ENCODE measurements at regions not wholly inside any gene's neighbourhood (a gene's known extent, or its start where the extent isn't known, plus 50 kb on each side); places are given as distances from the start of the nearest gene placed in this dataset.

- H3K27me3 ChIP-seq (replicated peaks; ENCODE audit: control insufficient read depth, insufficient read depth, low read length), result no peaks in the 10 kb centered on the region
- ChIA-PET CTCF (interaction anchor here (0.6 to 1.5 kb wide), 14 partner anchors 15 to 477 kb away, joined by 3 to 12 read pairs (median 4); no protein-coding TSS in a partner anchor), POLR2A (interaction anchor here (0.5 to 0.8 kb wide), 2 partner anchors 54 to 168 kb away, joined by 3 to 11 read pairs; no protein-coding TSS in a partner anchor)
- TSS peak; percentile 86 for BruUV-seq (replicated peaks)
- H3K4me3 ChIP-seq (ENCODE audit: low read depth, low read length), result peak overlapping the region; percentile 23
- H3K4me1 ChIP-seq, result peaks cover 7% of the 10 kb centered on the region; the same call in 1 of the 2 replicates
- no peaks in the 10 kb centered on the region for H3K9me3 Mint-ChIP-seq (ENCODE audit: unreplicated experiment)
- peak; percentile 80 to 82 for DNase-seq
- H3K4me1 Mint-ChIP-seq (ENCODE audit: low read depth, unreplicated experiment), result no peaks in the 10 kb centered on the region
- H3K27ac Mint-ChIP-seq (ENCODE audit: unreplicated experiment), result peak overlapping the region; percentile 95
- no peaks in the 10 kb centered on the region for H3K36me3 ChIP-seq (ENCODE audit: control insufficient read depth, insufficient read depth, low read length)
- intact Hi-C loops (cut with micrococcal nuclease; ENCODE audit: unreplicated experiment), result loop anchor here (1.0 to 10.0 kb wide), 3 partner anchors 52 to 258 kb away; partner anchors contain the start of gene SNCA
- H3K27me3 Mint-ChIP-seq (ENCODE audit: insufficient read depth, unreplicated experiment), result no peaks in the 10 kb centered on the region
- peaks cover 6% of the 10 kb centered on the region for H3K36me3 Mint-ChIP-seq (ENCODE audit: insufficient read depth, unreplicated experiment)
- H3K9me3 ChIP-seq, result no peaks in the 10 kb centered on the region
- H3K4me3 Mint-ChIP-seq (ENCODE audit: unreplicated experiment), result peak overlapping the region; percentile 75
- TF ChIP-seq CTCF (IDR thresholded peaks at IDR 0.05; ENCODE audit: insufficient read depth in 1 of 2, low read depth in 1 of 2, low read length in 1 of 2, severe bottlenecking in 1 of 2, unreplicated experiment in 1 of 2), result peak; percentile 76 to 82
Measured at GRCh38 chr4:89640620-89641366, 196.2 kb downstream of the SNCA start.

- H3K27me3 Mint-ChIP-seq (ENCODE audit: insufficient read depth, unreplicated experiment), result no peaks in the 10 kb centered on the region
- Histone ChIP-seq H3K27me3 (replicated peaks; ENCODE audit: control insufficient read depth, insufficient read depth, low read length) (no peaks in the 10 kb centered on the region), H3K9me3 (no peaks in the 10 kb centered on the region), H3K4me1 (peaks cover 7% of the 10 kb centered on the region; the same call in 1 of the 2 replicates), H3K36me3 (ENCODE audit: control insufficient read depth, insufficient read depth, low read length) (no peaks in the 10 kb centered on the region), H3K4me3 (ENCODE audit: low read depth, low read length) (no peak overlapping the region)
- H3K4me1 Mint-ChIP-seq (ENCODE audit: low read depth, unreplicated experiment), result no peaks in the 10 kb centered on the region
- intact Hi-C loops (cut with micrococcal nuclease; ENCODE audit: unreplicated experiment), result no loop called here
- BruUV-seq (replicated peaks), result no TSS peak
- H3K9me3 Mint-ChIP-seq (ENCODE audit: unreplicated experiment), result no peaks in the 10 kb centered on the region
- TF ChIP-seq CTCF (IDR thresholded peaks at IDR 0.05; ENCODE audit: insufficient read depth in 1 of 2, low read depth in 1 of 2, low read length in 1 of 2, severe bottlenecking in 1 of 2, unreplicated experiment in 1 of 2), result no peak
- CTCF ChIA-PET, result no interaction called here
- no peak overlapping the region for H3K4me3 Mint-ChIP-seq (ENCODE audit: unreplicated experiment)
- no peak overlapping the region for H3K27ac Mint-ChIP-seq (ENCODE audit: unreplicated experiment)
- H3K36me3 Mint-ChIP-seq (ENCODE audit: insufficient read depth, unreplicated experiment), result peaks cover 6% of the 10 kb centered on the region
- POLR2A ChIA-PET, result no interaction called here
- no peak for DNase-seq
Measured at GRCh38 chr4:89639395-89639794, 197.6 kb downstream of the SNCA start.

GRCh38 chr4:89625599-89626293, 211.2 kb downstream of the SNCA start:
- Histone ChIP-seq H3K36me3 (ENCODE audit: control insufficient read depth, insufficient read depth, low read length) (no peaks in the 10 kb centered on the region), H3K4me1 (peaks cover 6% of the 10 kb centered on the region; the same call in 1 of the 2 replicates), H3K27me3 (replicated peaks; ENCODE audit: control insufficient read depth, insufficient read depth, low read length) (no peaks in the 10 kb centered on the region), H3K9me3 (no peaks in the 10 kb centered on the region), H3K4me3 (ENCODE audit: low read depth, low read length) (no peak overlapping the region)
- intact Hi-C loops (cut with micrococcal nuclease; ENCODE audit: unreplicated experiment), result no loop called here
- Mint-ChIP-seq H3K4me1 (ENCODE audit: low read depth, unreplicated experiment) (peaks cover 7% of the 10 kb centered on the region), H3K9me3 (ENCODE audit: unreplicated experiment) (no peaks in the 10 kb centered on the region), H3K4me3 (ENCODE audit: unreplicated experiment) (no peak overlapping the region), H3K36me3 (ENCODE audit: insufficient read depth, unreplicated experiment) (no peaks in the 10 kb centered on the region), H3K27ac (ENCODE audit: unreplicated experiment) (no peak overlapping the region), H3K27me3 (ENCODE audit: insufficient read depth, unreplicated experiment) (no peaks in the 10 kb centered on the region)
- DNase-seq, result no peak
- TF ChIP-seq CTCF (IDR thresholded peaks at IDR 0.05; ENCODE audit: insufficient read depth in 1 of 2, low read depth in 1 of 2, low read length in 1 of 2, severe bottlenecking in 1 of 2, unreplicated experiment in 1 of 2), result no peak
- ChIA-PET CTCF (interaction anchor here (1.5 kb wide), 1 partner anchor 15 kb away, joined by 5 read pairs; no protein-coding TSS in a partner anchor), POLR2A (interaction anchor here (0.7 kb wide), 1 partner anchor 112 kb away, joined by 3 read pairs; no protein-coding TSS in a partner anchor)
- no TSS peak for BruUV-seq (replicated peaks)
